Hepatic stellate cell (primary cell): ENCODE measurements at regions not wholly inside any gene's neighbourhood (a gene's known extent, or its start where the extent isn't known, plus 50 kb on each side); places are given as distances from the start of the nearest gene placed in this dataset.
"Not testable (repeated sequence)": the region's sequence is repeated elsewhere in the genome, so short reads cannot be mapped to it uniquely, and the experiment has no call there.

Experiments
- DNase-seq: peaks from one replicate; pipeline ENCODE4 v3.0.0; 2011; ENCODE audit warnings: low spot score

DNA sequence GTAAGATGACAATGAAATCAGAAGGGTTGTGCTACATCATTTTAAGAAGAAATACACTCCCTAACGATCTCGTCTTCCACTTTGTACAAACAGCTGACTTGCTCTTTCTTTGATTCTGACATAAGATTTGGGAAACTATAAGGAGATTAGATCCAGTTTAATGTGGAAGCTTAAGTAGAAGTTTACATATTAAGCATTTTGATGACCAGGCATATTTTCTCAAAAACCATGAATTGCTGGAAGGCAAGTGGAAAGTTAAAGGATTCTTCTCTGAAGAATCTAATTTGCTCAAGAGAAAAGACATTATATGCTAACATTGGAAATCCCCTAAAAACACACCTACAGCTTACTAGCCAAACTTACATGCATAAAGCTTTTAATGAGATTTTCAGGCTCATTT is 531.9 kb upstream of the PTPRD start:
- no peak for DNase-seq

- no peak for DNase-seq
Observed at GRCh38 chr9:11148189-11148588, 535.4 kb upstream of the PTPRD start.

GRCh38 chr9:11149065-11149464 is 536.3 kb upstream of the PTPRD start:
- DNase-seq = no peak

- DNase-seq = no peak
Observed at GRCh38 chr9:11158063-11158462, 545.3 kb upstream of the PTPRD start.

DNA sequence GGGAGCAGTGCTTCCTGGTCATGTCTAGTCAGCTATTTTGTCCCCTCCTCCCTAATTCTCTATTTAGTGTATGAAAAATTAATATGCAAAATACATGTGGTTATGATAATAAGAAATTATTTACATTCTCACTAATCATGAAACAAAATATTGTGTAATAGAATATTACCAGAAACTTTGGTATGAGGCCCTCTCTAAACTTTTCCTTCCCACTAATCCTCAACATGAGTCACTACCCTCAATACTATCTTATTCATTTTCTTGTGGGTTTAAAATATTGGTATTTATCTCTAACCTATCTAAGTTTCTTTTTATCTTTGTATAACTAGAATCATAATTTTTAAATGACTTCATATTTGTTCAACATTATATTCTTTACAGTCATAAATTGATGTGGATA is 545.9 kb upstream of the PTPRD start:
- no peak for DNase-seq

GRCh38 chr9:11159318-11159862 is 546.6 kb upstream of the PTPRD start:
- no peak for DNase-seq

DNA sequence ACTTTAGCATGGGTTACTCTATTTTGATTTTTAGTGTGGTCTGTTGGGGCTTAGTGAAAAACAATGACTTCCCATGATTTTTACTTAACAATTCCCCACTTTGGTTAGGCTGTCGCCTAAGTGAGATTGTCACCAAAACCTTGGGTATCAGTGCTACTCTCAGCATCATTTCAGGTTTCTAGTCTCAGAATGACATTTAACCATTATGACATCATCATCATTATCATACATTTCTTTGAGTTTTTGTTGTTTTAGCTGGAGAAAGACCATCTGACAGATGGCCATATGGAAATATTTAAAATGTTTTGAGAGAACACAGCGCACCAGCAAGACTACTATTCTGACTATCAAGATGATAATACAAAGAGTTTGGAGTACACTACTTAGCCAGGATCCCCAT is 551.0 kb upstream of the PTPRD start:
- DNase-seq = no peak

DNA sequence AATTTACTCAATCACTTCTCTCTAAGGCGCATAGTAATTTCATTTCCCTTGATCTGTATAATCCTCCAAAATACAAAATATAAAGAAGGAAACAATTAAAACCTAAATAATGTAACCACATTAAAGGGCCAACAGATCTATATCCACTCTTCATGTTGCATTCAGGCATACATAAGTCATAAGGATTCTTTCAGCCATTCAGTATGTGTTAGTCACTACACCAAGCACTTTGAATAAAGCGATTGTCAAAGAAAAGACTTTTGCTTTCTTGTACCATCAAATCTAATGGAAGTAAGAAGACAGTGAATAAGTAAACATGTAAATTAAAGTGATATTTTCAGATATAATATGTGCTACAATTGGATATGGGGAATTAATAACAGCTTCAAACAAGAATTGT is 569.2 kb upstream of the PTPRD start:
- DNase-seq = no peak

- no peak for DNase-seq
Observed at GRCh38 chr9:11190719-11191118, 577.9 kb upstream of the PTPRD start.

- no peak for DNase-seq
Observed at GRCh38 chr9:11192993-11193392, 580.2 kb upstream of the PTPRD start.

DNA sequence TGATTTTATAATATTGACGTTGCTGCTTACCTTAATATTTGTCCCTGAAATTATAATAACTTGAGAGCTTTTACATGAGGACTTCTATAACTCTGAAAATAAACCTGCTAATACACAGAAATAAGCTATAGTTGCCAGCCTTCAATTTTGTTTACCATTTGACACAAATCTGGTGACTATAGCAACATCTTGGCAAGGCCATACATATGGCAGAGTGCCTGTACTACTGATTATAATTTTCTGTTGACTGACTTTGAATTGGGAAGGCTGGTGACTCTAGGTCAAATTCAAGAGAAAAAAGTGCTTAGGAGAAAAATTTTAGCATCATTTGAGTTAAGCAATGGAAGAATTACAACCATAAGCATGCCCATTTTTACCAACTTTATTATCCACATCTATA is 581.4 kb upstream of the PTPRD start:
- DNase-seq = no peak

DNA sequence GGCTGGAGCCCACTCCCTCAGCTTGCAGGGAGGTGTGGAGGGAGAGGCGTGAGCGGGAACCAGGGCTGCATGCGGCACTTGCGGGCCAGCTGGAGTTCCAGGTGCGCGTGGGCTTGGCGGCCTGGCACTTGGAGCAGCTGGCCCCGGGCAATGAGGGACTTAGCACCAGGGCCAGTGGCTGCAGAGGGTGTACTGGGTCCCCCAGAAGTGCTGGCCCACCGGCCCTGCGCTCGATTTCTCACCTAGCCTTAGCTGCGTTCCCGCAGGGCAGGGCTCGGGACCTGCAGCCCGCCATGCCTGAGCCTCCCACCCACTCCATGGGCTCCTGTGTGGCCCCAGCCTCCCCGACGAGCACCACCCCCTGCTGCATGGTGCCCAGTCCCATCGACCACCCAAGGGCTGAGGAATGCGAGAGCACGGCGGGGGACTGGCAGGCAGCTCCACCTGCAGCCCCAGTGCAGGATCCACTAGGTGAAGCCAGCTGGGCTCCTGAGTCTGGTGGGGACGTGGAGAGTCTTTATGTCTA is 584.1 kb upstream of the PTPRD start:
- not testable (repeated sequence) for DNase-seq

DNA sequence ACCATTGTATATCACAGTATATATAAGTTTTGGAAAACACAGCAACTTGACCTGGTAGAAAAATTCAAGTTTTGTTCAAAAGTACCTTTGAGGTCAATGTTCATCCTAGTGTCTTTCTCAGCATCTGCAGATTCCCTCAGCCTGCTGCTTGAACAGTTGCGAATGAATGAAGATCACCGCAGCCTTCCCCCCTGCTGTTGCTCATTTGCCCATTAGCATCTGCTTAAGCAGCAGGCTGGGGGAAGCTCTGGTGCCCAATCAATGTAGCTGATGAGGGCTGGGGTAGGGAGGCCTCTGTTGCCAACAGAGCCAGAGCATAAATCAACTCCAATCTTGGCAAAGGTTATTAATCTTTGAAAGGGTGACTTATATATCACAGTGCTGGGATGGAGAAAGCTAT is 586.5 kb upstream of the PTPRD start:
- DNase-seq = no peak

DNA sequence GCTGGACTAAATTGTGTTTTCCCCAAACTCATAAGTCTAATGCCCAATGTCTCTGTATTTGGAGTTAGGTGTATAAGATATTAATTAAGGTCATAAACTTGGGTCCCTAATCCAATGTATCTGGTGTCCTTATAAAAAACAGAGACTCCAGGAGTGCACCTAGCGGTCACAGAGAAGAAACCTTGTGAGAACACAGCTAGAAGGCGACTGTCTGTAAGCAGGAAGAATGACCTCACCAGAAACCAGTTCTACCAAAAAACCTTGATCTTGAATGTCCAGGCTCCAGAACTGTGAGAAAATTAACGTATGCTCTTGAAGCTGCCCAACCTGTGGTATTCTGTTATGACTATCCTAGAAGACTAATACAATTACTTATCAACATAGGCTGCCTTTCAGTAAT is 591.7 kb upstream of the PTPRD start:
- DNase-seq = no peak

DNA sequence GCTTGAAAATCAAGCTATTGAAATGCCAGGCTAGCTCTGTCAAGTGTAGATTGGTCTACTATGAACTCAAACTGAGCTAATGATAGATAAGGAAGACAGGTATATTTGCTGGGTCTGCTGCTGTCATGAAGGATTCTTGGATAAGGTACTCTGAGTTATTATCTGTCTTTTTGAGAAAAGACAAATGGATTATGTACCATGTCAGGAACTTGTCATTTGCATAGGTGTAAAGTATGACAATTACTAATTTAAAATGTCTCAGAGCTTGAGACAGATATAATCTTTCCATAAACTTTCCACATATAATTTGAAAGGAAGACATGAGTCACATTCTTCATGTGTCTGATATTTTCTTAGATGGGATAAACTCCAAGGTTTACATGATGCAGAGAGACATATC is 594.1 kb upstream of the PTPRD start:
- no peak for DNase-seq

GRCh38 chr9:11233696-11234095 is 620.9 kb upstream of the PTPRD start:
- no peak for DNase-seq

GRCh38 chr9:11235061-11235460 is 622.3 kb upstream of the PTPRD start:
- DNase-seq = no peak

- DNase-seq = no peak
Observed at GRCh38 chr9:11241779-11242178, 629.0 kb upstream of the PTPRD start.

DNA sequence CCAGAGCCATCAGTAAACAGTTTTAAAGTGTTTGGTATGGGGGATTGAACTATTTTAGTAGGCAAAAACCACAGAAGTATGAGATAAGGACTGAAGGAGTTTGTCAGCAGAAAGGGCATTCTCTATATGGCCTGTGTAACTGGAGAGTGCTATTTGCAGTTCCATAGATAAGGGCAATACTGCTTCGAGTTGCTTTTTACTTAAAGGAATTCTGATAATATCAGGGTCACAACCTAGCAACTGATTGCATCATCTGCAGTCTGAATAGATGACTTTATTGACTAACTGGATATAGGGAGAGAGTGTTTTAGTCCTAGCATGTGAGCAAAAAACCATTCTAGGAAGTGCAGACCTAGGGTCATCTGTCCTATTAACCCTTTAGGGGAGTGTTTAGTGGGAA is 645.2 kb upstream of the PTPRD start:
- no peak for DNase-seq

- no peak for DNase-seq
Observed at GRCh38 chr9:11269036-11269435, 656.2 kb upstream of the PTPRD start.

DNA sequence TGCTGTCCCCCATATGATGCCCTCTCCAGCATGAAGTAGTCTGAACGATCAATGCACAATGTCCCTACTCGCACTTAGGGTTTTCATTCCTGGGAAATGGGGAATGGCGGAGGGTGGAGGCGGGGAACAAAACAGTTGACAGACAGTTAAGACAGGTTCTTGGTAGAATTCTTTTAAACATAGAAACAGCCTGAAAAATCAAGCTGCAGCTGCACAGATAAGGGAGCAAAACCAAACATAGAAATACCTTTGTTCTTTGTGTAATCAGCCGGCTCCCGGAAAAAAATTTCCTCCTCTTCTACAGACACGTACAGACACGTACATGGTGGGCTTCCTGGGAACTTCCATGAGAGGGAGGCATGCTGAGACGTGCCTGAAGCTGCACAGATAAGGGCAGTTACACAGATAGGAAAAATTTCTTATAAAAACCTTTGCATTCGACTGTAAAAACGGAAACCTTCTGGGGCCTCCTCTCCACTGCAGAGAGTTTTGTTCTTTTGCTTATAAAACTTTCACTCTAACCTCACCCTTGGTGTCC is 662.4 kb upstream of the PTPRD start:
- no peak for DNase-seq

DNA sequence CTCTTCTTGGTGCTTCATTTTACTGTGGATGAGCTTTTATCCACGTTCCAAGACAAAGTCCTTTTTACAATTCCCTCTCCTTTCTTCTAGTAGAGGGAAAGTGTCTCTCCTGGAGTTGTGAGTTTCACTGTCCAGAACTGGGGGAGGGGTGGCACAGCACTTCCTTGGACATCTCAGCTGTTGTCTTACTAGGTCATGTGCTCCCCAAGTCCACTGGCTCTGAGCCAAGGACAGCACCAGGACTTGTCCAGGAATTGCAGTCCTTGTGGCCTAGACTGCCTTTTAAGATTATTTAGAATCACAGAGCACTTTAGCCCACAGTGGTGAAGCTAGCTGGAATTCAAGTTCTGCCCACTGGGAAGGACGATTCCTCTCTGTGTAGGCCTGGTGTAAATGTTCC is 700.2 kb upstream of the PTPRD start:
- no peak for DNase-seq

GRCh38 chr9:11318946-11319345 is 706.1 kb upstream of the PTPRD start:
- DNase-seq = no peak

DNA sequence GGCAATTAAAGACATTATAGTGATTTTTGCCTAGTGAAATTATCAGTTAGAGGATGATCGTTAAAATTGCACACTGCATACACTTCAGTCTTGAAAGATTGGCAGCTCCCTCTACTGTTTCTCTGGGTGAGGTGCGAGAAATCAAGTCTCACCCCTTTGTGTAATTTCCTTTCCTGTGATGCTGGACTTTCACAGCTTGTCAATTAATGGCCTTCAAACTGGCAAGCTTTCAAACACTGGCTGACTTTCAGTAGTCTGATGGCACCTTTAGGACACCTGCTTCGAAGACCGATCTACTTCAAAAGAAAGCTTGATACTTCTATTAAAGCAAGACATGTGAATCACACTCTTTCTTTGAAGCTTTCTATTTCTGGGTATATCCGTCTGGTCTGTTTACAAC is 706.7 kb upstream of the PTPRD start:
- no peak for DNase-seq

DNA sequence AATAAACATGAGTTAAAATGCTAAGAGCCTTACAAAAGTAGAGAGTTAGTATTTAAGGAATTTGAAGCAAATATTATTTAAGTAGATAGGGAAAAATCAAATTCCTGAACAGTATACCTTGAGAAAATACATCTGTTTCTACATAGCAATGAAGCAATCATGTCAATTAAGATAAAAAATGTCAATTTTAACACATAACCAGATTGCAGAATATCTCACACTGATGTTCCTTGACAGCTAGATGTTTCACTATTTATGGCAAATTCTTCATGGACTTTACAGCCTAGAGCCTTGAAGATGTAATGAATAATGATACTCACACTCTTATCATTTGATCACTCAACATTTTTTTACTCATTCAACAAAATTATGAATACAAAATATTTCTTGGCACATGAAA is 708.2 kb upstream of the PTPRD start:
- DNase-seq = no peak
